ENCODE measurements at regions not wholly inside any gene's neighbourhood (a gene's known extent, or its start where the extent isn't known, plus 50 kb on each side); places are given as distances from the start of the nearest gene placed in this dataset.

GRCh38 chr7:55624813-55625212 lies 52.5 kb upstream of the VOPP1 start:
- no peak for DNase-seq

GRCh38 chr7:55623617-55624016 lies 51.3 kb upstream of the VOPP1 start:
- no peak for DNase-seq

- no peak for DNase-seq
These were observed 49.9 kb upstream of the VOPP1 start for GRCh38 chr7:55622241-55622640.

All from NCI-H524 treated with DMSO at 0.1 percent for 48 hours (cell line).